SK-N-SH (cell line): ENCODE measurements at regions not wholly inside any gene's neighbourhood (a gene's known extent, or its start where the extent isn't known, plus 50 kb on each side); places are given as distances from the start of the nearest gene placed in this dataset.

Experiments
- CTCF ChIA-PET: fragments of 300-600, 350-600 bp; formaldehyde crosslinking; extraction: SDS; loops from one replicate; lab custom pipeline; 2021; lab: Yijun Ruan, JAX
- POLR2A ChIA-PET: fragments of 350-600 bp; sonication (Branson Sonifier 250); formaldehyde crosslinking; extraction: SDS; loops from one replicate; lab custom pipeline; 2020; ENCODE audit warnings: antibody characterized with exemption, inconsistent platforms; lab: Yijun Ruan, JAX
- DNase-seq: peaks from one replicate; pipeline ENCODE4 v3.0.0; 2012
- H2AFZ ChIP-seq: fragments of 200-600 bp; sonication (generic); 2 replicates; pipeline ENCODE4 v1.8.1; 2016; ENCODE audit warnings: antibody characterized with exemption, mild to moderate bottlenecking, low read depth
- H3F3A ChIP-seq: fragments of 200-600 bp; sonication (generic); replicated peaks from 2 replicates; pipeline ENCODE3; 2016; ENCODE audit warnings: antibody characterized with exemption, mild to moderate bottlenecking; ENCODE audit not compliant: insufficient read depth
- H3K27ac ChIP-seq, 2 experiments: fragments of 200-500 bp in 1 of 2; fragments of 200-600 bp in 1 of 2; sonication (Bioruptor generic) in 1 of 2; sonication (generic), shearing (Covaris generic) in 1 of 2; 2 replicates each; pipeline versions ENCODE4 v1.5.1 to v1.6.1; 2014 to 2016; ENCODE audit warnings: low read depth in 2 of 2, inconsistent platforms in 1 of 2, low read length in 1 of 2, mild to moderate bottlenecking in 1 of 2, mixed read lengths in 1 of 2
- H3K27me3 ChIP-seq: fragments of 200-600 bp; sonication (generic), shearing (Covaris generic); 2 replicates; pipeline ENCODE4 v1.6.1; 2016; ENCODE audit warnings: mixed run types; ENCODE audit not compliant: insufficient read depth
- H3K36me3 ChIP-seq, 2 experiments: fragments of 200-500 bp in 1 of 2; fragments of 200-600 bp in 1 of 2; sonication (Bioruptor generic) in 1 of 2; sonication (generic) in 1 of 2; replicated peaks in 1 of 2; 2 replicates each; pipeline versions ENCODE3 to v1.5.1; 2014 to 2016; ENCODE audit warnings: low read length in 1 of 2, mild to moderate bottlenecking in 1 of 2; ENCODE audit not compliant: insufficient read depth in 2 of 2, control insufficient read depth in 1 of 2
- H3K4me1 ChIP-seq, 2 experiments: fragments of 200-500 bp in 1 of 2; fragments of 200-600 bp in 1 of 2; sonication (Bioruptor generic) in 1 of 2; sonication (generic), shearing (Covaris generic) in 1 of 2; 2 replicates each; pipeline versions ENCODE4 v1.5.1 to v1.6.1; 2014 to 2016; ENCODE audit warnings: low read depth in 1 of 2, low read length in 1 of 2, mixed run types in 1 of 2; ENCODE audit not compliant: insufficient read depth in 2 of 2, control insufficient read depth in 1 of 2
- H3K4me2 ChIP-seq: fragments of 200-600 bp; sonication (generic), shearing (Covaris generic); 2 replicates; pipeline ENCODE4 v1.6.1; 2017; ENCODE audit warnings: mixed run types
- H3K4me3 ChIP-seq, 2 experiments: fragments of 200-500 bp in 1 of 2; fragments of 200-600 bp in 1 of 2; sonication (Bioruptor generic) in 1 of 2; sonication (generic), shearing (Covaris generic) in 1 of 2; 2 replicates each; pipeline versions ENCODE4 v1.5.1 to v1.8.1; 2014 to 2016; ENCODE audit warnings: low read depth in 2 of 2, inconsistent platforms in 1 of 2, low read length in 1 of 2, mild to moderate bottlenecking in 1 of 2, mixed read lengths in 1 of 2, moderate library complexity in 1 of 2
- H3K79me2 ChIP-seq: fragments of 200-600 bp; sonication (generic); 2 replicates; pipeline ENCODE4 v1.8.1; 2017; ENCODE audit warnings: mild to moderate bottlenecking; ENCODE audit not compliant: insufficient read depth
- H3K9ac ChIP-seq: fragments of 200-600 bp; sonication (generic); 2 replicates; pipeline ENCODE4 v1.6.1; 2017; ENCODE audit warnings: mixed run types
- H3K9me2 ChIP-seq: fragments of 200-600 bp; sonication (generic); 2 replicates; pipeline ENCODE4 v1.6.1; 2017; ENCODE audit warnings: mixed run types
- H3K9me3 ChIP-seq: fragments of 200-600 bp; sonication (generic); 2 replicates; pipeline ENCODE4 v1.6.1; 2017; ENCODE audit warnings: mixed run types, mild to moderate bottlenecking, moderate library complexity
- H4K20me1 ChIP-seq: fragments of 200-600 bp; sonication (generic); 2 replicates; pipeline ENCODE4 v1.6.1; 2017; ENCODE audit warnings: mild to moderate bottlenecking, mixed run types; ENCODE audit not compliant: insufficient read depth
- CHD2 ChIP-seq: fragments of 150-350 bp; IDR thresholded peaks from 2 replicates; pipeline ENCODE4 v1.6.1; 2018; ENCODE audit warnings: low read length; ENCODE audit not compliant: partially characterized antibody
- EP300 ChIP-seq, 2 experiments: IDR thresholded peaks; 2 replicates each; pipeline versions ENCODE4 v1.4.0 to v1.6.1; 2012; ENCODE audit warnings: borderline replicate concordance in 1 of 2, low read depth in 1 of 2, low read length in 1 of 2
- EZH2phosphoT487 ChIP-seq: fragments of 200-600 bp; sonication (generic); IDR thresholded peaks from 2 replicates; pipeline ENCODE4 v1.6.1; 2017; ENCODE audit warnings: low read depth, mixed run types, mild to moderate bottlenecking, antibody characterized with exemption, moderate library complexity, borderline replicate concordance
- FOXJ3 ChIP-seq: sonication (generic); formaldehyde crosslinking; IDR thresholded peaks from 2 replicates; pipeline ENCODE4 v1.5.1; 2020; ENCODE audit warnings: mild to moderate bottlenecking, missing genetic modification reagents
- FOXM1 ChIP-seq: IDR thresholded peaks from 2 replicates; pipeline ENCODE4 v1.4.0; 2012; ENCODE audit warnings: low read depth, mild to moderate bottlenecking
- GATA2 ChIP-seq: sonication (generic); formaldehyde crosslinking; IDR thresholded peaks from 2 replicates; pipeline ENCODE4 v1.5.0; 2020; ENCODE audit warnings: mild to moderate bottlenecking, missing genetic modification reagents
- JUND ChIP-seq: IDR thresholded peaks from 2 replicates; pipeline ENCODE4 v1.4.0; 2012
- MEF2A ChIP-seq: IDR thresholded peaks from 2 replicates; pipeline ENCODE4 v1.4.0; 2012; ENCODE audit warnings: low read depth, borderline replicate concordance
- NRF1 ChIP-seq: IDR thresholded peaks from 2 replicates; pipeline ENCODE4 v1.6.1; 2012; ENCODE audit warnings: low read depth, mild to moderate bottlenecking, low read length
- RAD21 ChIP-seq: IDR thresholded peaks from 2 replicates; pipeline ENCODE4 v1.6.1; 2012; ENCODE audit warnings: mild to moderate bottlenecking, low read length
- RCOR1 ChIP-seq: fragments of 150-350 bp; IDR thresholded peaks from 2 replicates; pipeline ENCODE4 v1.6.1; 2017; ENCODE audit warnings: antibody characterized with exemption, low read length
- SIN3A ChIP-seq: IDR thresholded peaks from 2 replicates; pipeline ENCODE4 v1.6.1; 2012; ENCODE audit warnings: low read depth, mild to moderate bottlenecking, low read length, moderate library complexity, borderline replicate concordance
- TAF1 ChIP-seq: IDR thresholded peaks from 2 replicates; pipeline ENCODE4 v1.6.1; 2012; ENCODE audit warnings: low read depth, mild to moderate bottlenecking, low read length, moderate library complexity, borderline replicate concordance
- TCF12 ChIP-seq: IDR thresholded peaks from 2 replicates; pipeline ENCODE4 v1.4.0; 2012
- TEAD4 ChIP-seq: IDR thresholded peaks from 2 replicates; pipeline ENCODE4 v1.4.0; 2012; ENCODE audit warnings: mild to moderate bottlenecking, borderline replicate concordance; ENCODE audit not compliant: insufficient read depth
- TF ChIP-seq, protein P1 (sequence below): IDR thresholded peaks from 2 replicates; pipeline ENCODE4; 2012
- TF ChIP-seq, protein P2 (sequence below): fragments of 150-350 bp; IDR thresholded peaks from 2 replicates; pipeline ENCODE4 v1.6.1; 2017; ENCODE audit warnings: antibody characterized with exemption, low read length, low read depth, borderline replicate concordance
- TF ChIP-seq, protein P3 (sequence below): fragments of 200-600 bp; sonication (generic); IDR thresholded peaks from 2 replicates; pipeline ENCODE4 v1.6.1; 2017; ENCODE audit warnings: antibody characterized with exemption, mild to moderate bottlenecking, moderate library complexity
- TF ChIP-seq, protein P4 (sequence below): fragments of 150-350 bp; IDR thresholded peaks from 2 replicates; pipeline ENCODE4 v1.6.1; 2016; ENCODE audit warnings: mild to moderate bottlenecking, low read depth, low read length
- TF ChIP-seq, protein P5 (sequence below): IDR thresholded peaks from 2 replicates; pipeline ENCODE4 v1.4.0; 2012; ENCODE audit warnings: low read depth

DNA sequence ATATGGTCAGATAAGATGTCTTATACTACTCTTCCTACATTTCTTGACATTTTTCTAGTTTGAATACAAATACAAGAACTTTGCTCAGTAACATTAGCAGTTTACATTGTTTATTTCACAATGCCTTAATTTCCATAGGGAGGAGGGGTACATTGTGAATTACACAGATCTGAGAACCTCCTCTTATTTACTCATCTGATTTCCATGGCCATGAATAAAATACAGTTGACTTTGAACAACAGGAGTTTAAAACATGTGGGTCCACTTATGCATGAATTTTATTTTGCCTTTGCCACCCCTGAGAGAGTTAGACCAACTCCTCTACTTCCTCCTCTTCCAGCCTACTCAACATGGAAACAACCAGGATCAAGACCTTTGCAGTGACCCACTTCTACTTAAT lies 67.7 kb downstream of the MGST1 start:
- no peaks in the 10 kb centered on the region for H3K36me3 ChIP-seq
- no peak for DNase-seq
- no peak overlapping the region for H3K4me3 ChIP-seq
- TF ChIP-seq EP300 (IDR thresholded peaks at IDR 0.05; ENCODE audit: borderline replicate concordance in 1 of 2, low read depth in 1 of 2, low read length in 1 of 2) (no peak), SIN3A (no peak), RAD21 (no peak), RCOR1 (no peak), FOXM1 (no peak), NRF1 (no peak), EZH2phosphoT487 (no peak), TEAD4 (no peak), TCF12 (no peak), FOXJ3 (CRISPR knock-in tag) (no peak), TAF1 (no peak), MEF2A (no peak), JUND (no peak), CHD2 (no peak), GATA2 (CRISPR knock-in tag) (no peak)
- TF ChIP-seq, protein P1, sequence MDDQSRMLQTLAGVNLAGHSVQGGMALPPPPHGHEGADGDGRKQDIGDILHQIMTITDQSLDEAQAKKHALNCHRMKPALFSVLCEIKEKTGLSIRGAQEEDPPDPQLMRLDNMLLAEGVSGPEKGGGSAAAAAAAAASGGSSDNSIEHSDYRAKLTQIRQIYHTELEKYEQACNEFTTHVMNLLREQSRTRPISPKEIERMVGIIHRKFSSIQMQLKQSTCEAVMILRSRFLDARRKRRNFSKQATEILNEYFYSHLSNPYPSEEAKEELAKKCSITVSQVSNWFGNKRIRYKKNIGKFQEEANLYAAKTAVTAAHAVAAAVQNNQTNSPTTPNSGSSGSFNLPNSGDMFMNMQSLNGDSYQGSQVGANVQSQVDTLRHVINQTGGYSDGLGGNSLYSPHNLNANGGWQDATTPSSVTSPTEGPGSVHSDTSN: no peak
- TF ChIP-seq, protein P2, sequence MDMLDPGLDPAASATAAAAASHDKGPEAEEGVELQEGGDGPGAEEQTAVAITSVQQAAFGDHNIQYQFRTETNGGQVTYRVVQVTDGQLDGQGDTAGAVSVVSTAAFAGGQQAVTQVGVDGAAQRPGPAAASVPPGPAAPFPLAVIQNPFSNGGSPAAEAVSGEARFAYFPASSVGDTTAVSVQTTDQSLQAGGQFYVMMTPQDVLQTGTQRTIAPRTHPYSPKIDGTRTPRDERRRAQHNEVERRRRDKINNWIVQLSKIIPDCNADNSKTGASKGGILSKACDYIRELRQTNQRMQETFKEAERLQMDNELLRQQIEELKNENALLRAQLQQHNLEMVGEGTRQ: no peak
- TF ChIP-seq, protein P3, sequence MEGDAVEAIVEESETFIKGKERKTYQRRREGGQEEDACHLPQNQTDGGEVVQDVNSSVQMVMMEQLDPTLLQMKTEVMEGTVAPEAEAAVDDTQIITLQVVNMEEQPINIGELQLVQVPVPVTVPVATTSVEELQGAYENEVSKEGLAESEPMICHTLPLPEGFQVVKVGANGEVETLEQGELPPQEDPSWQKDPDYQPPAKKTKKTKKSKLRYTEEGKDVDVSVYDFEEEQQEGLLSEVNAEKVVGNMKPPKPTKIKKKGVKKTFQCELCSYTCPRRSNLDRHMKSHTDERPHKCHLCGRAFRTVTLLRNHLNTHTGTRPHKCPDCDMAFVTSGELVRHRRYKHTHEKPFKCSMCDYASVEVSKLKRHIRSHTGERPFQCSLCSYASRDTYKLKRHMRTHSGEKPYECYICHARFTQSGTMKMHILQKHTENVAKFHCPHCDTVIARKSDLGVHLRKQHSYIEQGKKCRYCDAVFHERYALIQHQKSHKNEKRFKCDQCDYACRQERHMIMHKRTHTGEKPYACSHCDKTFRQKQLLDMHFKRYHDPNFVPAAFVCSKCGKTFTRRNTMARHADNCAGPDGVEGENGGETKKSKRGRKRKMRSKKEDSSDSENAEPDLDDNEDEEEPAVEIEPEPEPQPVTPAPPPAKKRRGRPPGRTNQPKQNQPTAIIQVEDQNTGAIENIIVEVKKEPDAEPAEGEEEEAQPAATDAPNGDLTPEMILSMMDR: no peak
- TF ChIP-seq, protein P4, sequence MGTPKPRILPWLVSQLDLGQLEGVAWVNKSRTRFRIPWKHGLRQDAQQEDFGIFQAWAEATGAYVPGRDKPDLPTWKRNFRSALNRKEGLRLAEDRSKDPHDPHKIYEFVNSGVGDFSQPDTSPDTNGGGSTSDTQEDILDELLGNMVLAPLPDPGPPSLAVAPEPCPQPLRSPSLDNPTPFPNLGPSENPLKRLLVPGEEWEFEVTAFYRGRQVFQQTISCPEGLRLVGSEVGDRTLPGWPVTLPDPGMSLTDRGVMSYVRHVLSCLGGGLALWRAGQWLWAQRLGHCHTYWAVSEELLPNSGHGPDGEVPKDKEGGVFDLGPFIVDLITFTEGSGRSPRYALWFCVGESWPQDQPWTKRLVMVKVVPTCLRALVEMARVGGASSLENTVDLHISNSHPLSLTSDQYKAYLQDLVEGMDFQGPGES: no peak
- TF ChIP-seq, protein P5, sequence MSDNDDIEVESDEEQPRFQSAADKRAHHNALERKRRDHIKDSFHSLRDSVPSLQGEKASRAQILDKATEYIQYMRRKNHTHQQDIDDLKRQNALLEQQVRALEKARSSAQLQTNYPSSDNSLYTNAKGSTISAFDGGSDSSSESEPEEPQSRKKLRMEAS: no peak
- no peaks in the 10 kb centered on the region for H4K20me1 ChIP-seq
- ChIA-PET POLR2A (no interaction called here), CTCF (no interaction called here)
- no peak overlapping the region for H3K27ac ChIP-seq
- no peaks in the 10 kb centered on the region for H3K9me3 ChIP-seq
- no peaks in the 10 kb centered on the region for H3K79me2 ChIP-seq
- H3K27me3 ChIP-seq: no peaks in the 10 kb centered on the region
- H3K9me2 ChIP-seq: no peaks in the 10 kb centered on the region
- H3K9ac ChIP-seq: no peak overlapping the region
- no peak overlapping the region for H2AFZ ChIP-seq
- H3K4me1 ChIP-seq: no peaks in the 10 kb centered on the region
- H3K4me2 ChIP-seq: no peak overlapping the region
- no peaks in the 10 kb centered on the region for H3F3A ChIP-seq
